ENCODE measurements at regions not wholly inside any gene's neighbourhood (a gene's known extent, or its start where the extent isn't known, plus 50 kb on each side); places are given as distances from the start of the nearest gene placed in this dataset.

GRCh38 chr2:103810875-103811274, 1043.0 kb upstream of the POU3F3 start:
- TF ChIP-seq CTCF (conservative IDR thresholded peaks at IDR 0.05 in 1 of 2, IDR thresholded peaks at IDR 0.05 in 1 of 2; ENCODE audit: low read depth in 1 of 2, low read length in 2 of 2) (no peak), EZH2 (IDR thresholded peaks at IDR 0.05; ENCODE audit: low read length, missing control alignments) (no peak)

Measured in fibroblast of lung (primary cell).